Femur (tissue), 1 donor: ENCODE measurements at regions not wholly inside any gene's neighbourhood (a gene's known extent, or its start where the extent isn't known, plus 50 kb on each side); places are given as distances from the start of the nearest gene placed in this dataset.
"Not testable (repeated sequence)": the region's sequence is repeated elsewhere in the genome, so short reads cannot be mapped to it uniquely, and the experiment has no call there.

Experiments
- DNase-seq: peaks from one replicate; pipeline ENCODE4 v3.0.0-alpha.2; 2017

DNA sequence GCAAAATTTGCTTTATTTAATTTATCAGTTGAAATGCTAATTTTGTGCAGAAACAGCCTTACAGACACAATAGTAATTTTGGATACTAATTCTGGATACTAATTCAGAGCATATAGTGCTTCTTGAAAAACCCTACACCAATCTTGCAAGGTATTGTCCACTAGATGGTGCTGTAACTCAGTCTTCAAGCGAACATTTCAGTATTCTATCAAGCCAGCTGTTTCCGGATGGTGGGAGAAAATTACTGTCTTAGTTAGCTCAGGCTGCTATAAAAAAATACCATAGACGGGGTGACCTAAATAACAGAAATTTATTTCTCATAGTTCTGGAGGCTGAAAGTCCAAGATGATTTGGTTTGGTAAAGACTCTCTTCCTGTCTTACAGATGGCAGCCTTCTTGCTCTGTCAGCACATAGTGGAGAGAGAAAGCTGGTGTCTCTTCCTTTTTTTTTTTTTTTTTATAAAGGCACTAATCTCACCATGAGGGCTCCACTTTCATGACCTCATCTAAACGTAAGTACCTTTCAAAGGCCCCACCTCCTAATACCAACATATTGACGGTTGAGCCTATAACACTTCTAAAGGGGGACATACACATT is 1306.5 kb upstream of the CDH9 start:
- DNase-seq = no peak

DNA sequence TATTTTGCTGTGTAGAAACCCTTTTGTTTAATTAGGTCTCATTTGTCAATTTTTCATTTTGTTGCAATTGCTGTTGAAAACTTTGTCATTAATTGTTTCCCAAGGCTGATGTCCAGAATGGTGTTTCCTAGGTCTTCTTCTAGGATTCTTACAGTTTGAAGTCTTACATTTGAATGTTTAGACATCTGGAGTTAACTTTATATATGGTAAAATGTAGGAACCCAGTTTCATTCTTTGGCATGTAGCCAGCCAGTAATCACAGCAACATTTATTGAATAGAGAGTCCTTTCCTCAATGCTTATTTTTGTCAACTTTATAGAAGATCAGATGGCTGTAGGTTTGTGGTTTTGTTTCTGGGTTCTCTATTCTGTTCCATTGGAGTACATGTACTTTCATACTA is 1290.8 kb upstream of the CDH9 start:
- no peak for DNase-seq

GRCh38 chr5:28328681-28329080 is 1290.3 kb upstream of the CDH9 start:
- no peak for DNase-seq

DNA sequence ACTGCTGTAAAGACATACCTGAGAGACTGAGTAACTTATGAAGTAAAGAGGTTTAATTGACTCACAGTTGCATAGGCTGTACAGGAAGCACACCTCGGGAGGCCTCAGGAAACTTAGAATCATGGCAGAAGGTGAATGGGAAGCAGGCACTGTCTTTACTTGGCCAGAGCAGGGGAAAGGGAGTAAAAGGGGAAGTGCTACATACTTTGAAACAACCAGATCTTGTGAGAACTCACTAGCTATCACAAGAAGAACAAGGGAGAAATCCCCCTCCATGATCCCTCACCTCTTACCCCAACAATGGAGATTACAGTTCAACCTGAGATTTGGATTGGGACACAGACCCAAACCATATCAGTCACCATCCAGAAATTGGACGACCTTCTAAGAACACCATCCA is 1285.8 kb upstream of the CDH9 start:
- no peak for DNase-seq

- no peak for DNase-seq
Observed at GRCh38 chr5:28313953-28314352, 1275.6 kb upstream of the CDH9 start.

GRCh38 chr5:28313321-28313951 is 1275.0 kb upstream of the CDH9 start:
- no peak for DNase-seq

DNA sequence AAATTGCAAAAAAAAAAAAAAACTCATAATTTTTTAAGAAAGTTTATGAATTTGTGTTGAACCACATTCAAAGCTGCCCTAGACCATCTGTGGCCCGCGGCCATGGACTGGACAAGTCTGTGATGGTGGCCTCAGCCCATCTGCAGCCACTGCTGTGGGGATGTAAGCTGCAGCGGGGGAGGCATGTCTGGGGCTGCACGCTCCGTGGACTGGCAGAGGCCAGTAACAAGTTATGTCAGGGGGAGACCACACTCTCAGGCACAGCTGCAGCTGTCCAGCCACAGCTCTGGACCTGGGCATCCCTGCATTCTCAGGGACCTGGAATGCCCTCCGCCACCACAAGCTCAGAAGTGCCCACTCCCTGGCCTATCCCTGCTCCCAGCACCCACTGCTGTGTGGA is 1272.3 kb upstream of the CDH9 start:
- DNase-seq = no peak

DNA sequence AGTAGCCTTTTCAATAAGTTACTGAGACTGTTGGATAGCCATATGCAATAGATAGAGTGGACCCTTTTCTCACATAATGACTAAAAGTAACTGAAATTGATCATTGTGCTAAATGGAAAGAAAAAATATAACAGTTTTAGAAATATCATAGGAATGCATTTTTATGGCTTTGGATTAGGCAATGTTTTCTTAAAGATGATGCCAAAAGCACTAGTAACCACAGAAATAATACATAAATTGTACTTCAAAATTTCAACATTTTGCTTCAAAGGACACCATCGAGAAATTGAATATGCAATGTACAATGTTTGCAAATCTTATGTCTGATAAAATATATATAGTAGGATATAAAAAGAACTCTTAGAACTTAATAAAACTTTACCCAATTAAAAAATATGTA is 1267.5 kb upstream of the CDH9 start:
- DNase-seq = no peak

DNA sequence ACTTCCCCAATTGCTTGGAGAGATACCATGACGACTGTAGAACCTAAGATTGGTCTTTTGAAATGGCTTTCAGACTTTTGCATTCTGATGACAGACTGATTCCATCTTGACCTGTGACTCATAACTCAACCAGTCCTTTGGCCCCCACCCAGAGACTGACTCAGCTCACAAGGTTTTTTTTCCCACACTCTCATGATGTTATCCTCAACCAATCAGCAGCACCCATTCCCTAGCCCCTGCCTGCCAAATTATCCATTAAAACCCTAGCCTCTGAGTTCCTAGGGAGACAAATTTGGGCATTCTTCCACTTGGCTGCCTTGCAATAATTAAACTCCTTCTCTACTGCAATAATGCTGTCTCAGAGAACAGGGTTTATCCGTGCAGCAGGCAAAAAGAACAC is 1263.3 kb upstream of the CDH9 start:
- DNase-seq = no peak

- no peak for DNase-seq
Observed at GRCh38 chr5:28296254-28297013, 1258.0 kb upstream of the CDH9 start.

GRCh38 chr5:28287021-28287420 is 1248.6 kb upstream of the CDH9 start:
- DNase-seq = not testable (repeated sequence)

DNA sequence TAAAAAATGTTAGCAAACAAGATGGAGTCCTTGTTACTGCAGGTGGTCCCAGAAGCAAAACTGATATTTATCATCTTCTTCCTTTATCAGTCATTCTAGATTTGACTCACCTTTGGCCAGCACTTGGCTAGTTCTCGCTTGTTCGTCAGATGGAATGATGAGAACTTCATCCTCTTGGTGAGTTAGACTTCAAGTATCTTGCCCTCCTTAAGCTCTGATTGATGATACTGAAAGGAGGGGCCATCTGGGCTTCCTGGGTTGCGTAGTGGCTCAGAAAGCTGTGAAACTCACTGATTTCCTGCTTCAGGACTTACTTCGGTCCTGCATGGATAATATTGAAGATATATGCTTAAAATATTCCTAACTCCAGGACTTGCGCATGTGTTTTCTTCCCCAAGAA is 1248.2 kb upstream of the CDH9 start:
- no peak for DNase-seq

DNA sequence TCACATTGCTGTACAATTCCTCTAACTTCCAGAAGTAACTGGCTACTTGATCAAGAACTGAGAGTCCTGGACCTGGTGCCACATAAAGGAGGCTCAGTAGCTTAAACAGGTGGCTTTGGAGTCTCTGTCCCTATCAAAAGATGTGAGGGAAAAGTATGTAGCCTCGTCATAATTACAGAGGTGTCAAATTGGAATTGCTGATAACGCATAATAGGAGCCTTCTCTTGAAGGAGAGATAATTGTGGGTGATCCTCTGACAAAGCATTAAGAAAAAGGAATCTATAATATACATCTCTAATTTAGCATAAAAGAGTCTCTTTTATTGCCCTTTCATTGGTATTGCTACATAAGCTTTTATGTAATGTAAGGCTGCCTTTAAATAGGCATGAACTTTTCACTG is 1246.4 kb upstream of the CDH9 start:
- DNase-seq = no peak

- DNase-seq = no peak
Observed at GRCh38 chr5:28281351-28281750, 1243.0 kb upstream of the CDH9 start.

- DNase-seq = no peak
Observed at GRCh38 chr5:28275931-28276330, 1237.5 kb upstream of the CDH9 start.

DNA sequence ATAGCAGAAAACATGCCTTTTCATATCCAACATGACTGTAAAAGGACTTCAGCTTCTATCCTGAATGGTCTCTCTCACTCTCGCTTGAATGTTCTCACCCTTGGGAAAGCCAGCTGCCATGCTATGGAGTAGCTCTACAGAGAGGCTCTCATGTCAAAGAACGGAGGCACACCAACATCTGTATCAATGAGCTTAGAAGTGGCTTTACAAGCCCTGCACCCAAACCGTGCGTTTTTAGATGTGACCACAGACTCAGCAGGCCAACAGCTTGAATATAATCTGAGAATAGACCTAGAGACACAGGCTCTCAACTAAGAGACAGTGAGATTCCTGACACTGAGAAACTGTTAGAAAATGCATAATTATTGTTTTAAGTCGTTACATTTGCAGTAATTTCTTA is 1231.6 kb upstream of the CDH9 start:
- no peak for DNase-seq

- no peak for DNase-seq
Observed at GRCh38 chr5:28265877-28266276, 1227.5 kb upstream of the CDH9 start.

- DNase-seq = no peak
Observed at GRCh38 chr5:28254846-28255245, 1216.5 kb upstream of the CDH9 start.

DNA sequence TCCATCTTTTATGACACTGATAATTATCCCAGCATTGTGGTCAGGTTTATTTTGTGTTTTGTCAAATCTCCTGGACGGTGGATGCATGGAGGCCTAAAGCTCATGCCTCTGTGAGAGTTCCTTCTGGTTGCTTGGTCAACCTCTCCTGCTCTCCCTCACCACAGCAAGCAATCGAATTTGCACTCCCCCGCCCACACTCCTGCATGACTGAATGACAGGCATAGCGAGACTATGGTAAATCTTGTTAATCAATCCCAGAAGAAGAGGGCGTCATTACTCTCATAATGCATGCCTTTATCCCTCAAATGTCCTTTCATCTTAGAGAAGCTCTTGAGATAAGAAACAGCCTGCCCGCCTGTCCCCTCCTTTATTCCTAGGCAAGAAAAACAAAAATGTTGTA is 1215.0 kb upstream of the CDH9 start:
- no peak for DNase-seq

DNA sequence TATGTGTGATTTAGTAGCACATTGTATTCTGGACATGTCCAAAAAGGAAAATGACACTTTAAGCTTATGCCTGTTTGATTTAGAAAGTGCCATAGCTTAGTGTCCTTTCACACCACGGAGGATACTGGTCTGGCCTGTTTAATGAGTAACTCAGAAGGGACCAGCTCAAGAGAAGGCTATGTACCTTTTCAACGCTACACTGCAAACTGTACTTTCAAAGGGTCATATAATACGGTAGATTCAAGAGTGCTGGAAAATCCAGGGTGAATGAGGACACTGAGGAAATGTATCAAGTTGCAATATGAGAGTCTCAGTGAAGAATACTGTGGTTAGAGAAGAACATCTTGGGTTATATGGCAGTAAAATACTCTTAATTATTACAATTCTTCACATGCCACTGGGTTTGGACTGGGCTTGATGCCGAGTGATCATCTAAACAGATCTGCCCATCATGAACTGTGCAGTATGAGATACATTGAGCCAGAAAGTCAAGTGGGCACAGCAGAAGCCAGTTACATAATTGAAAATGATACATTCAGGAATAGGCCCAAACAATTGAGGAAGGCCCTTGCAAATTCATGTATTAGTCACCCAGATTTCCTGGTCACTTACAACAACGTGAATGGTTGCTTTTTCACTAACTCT is 1211.5 kb upstream of the CDH9 start:
- no peak for DNase-seq

DNA sequence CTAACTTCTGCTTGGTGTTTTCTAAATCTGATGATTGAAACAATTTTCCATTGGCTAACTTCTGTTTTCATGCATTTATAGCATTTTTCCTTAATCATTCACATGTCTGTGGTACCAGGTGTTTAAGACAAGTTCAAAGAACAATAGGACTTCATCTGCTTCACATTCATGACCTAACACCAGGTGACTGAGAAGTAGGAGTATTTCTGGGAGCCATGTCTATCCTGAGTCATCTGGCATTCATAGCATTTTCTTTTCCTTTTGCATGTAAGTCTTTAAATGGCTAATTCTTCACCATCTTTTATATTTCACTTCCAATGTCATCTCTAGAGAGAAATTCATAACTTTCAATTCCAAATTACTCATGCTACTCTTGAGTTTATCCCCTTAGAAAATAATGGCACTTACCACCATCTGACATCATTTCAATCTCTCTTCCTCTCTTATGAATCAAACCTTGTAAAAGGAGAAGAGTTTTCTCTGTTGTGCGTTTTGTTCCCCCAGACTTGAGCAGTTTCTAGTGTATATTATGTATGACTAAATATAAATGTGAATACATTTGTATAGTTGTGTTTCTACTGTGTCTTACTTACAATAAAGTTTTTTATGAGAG is 1196.1 kb upstream of the CDH9 start:
- DNase-seq = no peak

DNA sequence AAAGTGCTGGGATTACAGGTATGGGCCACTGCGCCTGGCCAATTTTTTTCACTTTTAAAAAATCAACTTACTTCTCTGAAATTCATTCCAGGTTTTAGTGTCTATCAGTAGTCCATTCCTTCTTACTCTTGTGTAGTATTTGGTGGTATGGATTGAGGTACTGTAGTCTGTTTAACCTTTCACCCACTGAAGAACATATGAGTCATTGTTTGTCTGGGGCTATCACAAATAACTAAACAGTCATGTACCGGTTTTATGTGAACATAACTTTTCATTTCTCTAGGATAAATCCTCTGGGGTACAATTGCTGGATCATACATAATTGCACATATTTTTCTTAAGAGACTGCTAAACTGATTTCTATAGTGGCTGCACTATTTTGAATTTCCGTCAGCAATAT is 1188.0 kb upstream of the CDH9 start:
- no peak for DNase-seq

DNA sequence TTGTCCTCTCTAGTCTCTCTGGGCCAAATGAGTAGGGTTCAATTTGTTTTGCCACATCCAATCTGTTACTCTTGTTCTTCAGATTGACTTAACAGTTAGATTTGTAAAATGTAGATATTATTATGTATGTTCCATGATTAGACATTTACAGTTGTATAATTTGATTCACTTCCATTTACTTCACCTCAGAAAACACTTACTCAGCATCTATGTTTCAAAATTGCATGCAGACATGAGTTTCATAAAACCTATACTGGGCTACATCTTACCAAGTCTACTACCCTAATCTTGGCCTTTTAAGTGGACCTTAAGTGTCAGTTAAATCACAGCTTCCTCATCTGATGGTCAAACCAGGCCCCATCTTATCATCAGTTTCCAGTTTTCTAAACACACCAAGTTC is 1181.2 kb upstream of the CDH9 start:
- DNase-seq = no peak

DNA sequence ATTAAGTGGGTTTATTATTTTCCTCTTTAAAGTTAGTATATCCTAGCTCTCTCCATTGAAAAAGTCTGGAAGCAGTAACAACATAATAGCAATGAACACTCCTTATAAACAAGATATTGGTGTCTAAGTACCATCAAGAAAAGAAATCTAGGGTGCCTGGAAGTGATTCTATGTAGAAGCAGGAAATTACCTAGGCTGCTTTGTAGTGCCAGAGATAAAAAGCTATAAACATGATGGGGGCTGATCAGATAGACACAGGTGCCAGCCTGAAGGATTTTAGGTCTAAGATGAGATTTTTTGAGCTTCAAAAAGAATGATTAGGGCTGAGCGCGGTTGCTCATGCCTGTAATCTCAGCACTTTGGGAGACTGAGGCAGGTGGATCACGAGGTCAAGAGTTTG is 1179.3 kb upstream of the CDH9 start:
- DNase-seq = no peak
